SK-N-SH (cell line): ENCODE measurements at regions not wholly inside any gene's neighbourhood (a gene's known extent, or its start where the extent isn't known, plus 50 kb on each side); places are given as distances from the start of the nearest gene placed in this dataset.

Experiments
- CTCF ChIA-PET: fragments of 300-600, 350-600 bp; formaldehyde crosslinking; extraction: SDS; loops from one replicate; lab custom pipeline; 2021; lab: Yijun Ruan, JAX
- POLR2A ChIA-PET: fragments of 350-600 bp; sonication (Branson Sonifier 250); formaldehyde crosslinking; extraction: SDS; loops from one replicate; lab custom pipeline; 2020; ENCODE audit warnings: antibody characterized with exemption, inconsistent platforms; lab: Yijun Ruan, JAX
- DNase-seq: peaks from one replicate; pipeline ENCODE4 v3.0.0; 2012
- H2AFZ ChIP-seq: fragments of 200-600 bp; sonication (generic); 2 replicates; pipeline ENCODE4 v1.8.1; 2016; ENCODE audit warnings: antibody characterized with exemption, mild to moderate bottlenecking, low read depth
- H3F3A ChIP-seq: fragments of 200-600 bp; sonication (generic); replicated peaks from 2 replicates; pipeline ENCODE3; 2016; ENCODE audit warnings: antibody characterized with exemption, mild to moderate bottlenecking; ENCODE audit not compliant: insufficient read depth
- H3K27ac ChIP-seq, 2 experiments: fragments of 200-500 bp in 1 of 2; fragments of 200-600 bp in 1 of 2; sonication (Bioruptor generic) in 1 of 2; sonication (generic), shearing (Covaris generic) in 1 of 2; 2 replicates each; pipeline versions ENCODE4 v1.5.1 to v1.6.1; 2014 to 2016; ENCODE audit warnings: low read depth in 2 of 2, inconsistent platforms in 1 of 2, low read length in 1 of 2, mild to moderate bottlenecking in 1 of 2, mixed read lengths in 1 of 2
- H3K27me3 ChIP-seq: fragments of 200-600 bp; sonication (generic), shearing (Covaris generic); 2 replicates; pipeline ENCODE4 v1.6.1; 2016; ENCODE audit warnings: mixed run types; ENCODE audit not compliant: insufficient read depth
- H3K36me3 ChIP-seq, 2 experiments: fragments of 200-500 bp in 1 of 2; fragments of 200-600 bp in 1 of 2; sonication (Bioruptor generic) in 1 of 2; sonication (generic) in 1 of 2; replicated peaks in 1 of 2; 2 replicates each; pipeline versions ENCODE3 to v1.5.1; 2014 to 2016; ENCODE audit warnings: low read length in 1 of 2, mild to moderate bottlenecking in 1 of 2; ENCODE audit not compliant: insufficient read depth in 2 of 2, control insufficient read depth in 1 of 2
- H3K4me1 ChIP-seq, 2 experiments: fragments of 200-500 bp in 1 of 2; fragments of 200-600 bp in 1 of 2; sonication (Bioruptor generic) in 1 of 2; sonication (generic), shearing (Covaris generic) in 1 of 2; 2 replicates each; pipeline versions ENCODE4 v1.5.1 to v1.6.1; 2014 to 2016; ENCODE audit warnings: low read depth in 1 of 2, low read length in 1 of 2, mixed run types in 1 of 2; ENCODE audit not compliant: insufficient read depth in 2 of 2, control insufficient read depth in 1 of 2
- H3K4me2 ChIP-seq: fragments of 200-600 bp; sonication (generic), shearing (Covaris generic); 2 replicates; pipeline ENCODE4 v1.6.1; 2017; ENCODE audit warnings: mixed run types
- H3K4me3 ChIP-seq, 2 experiments: fragments of 200-500 bp in 1 of 2; fragments of 200-600 bp in 1 of 2; sonication (Bioruptor generic) in 1 of 2; sonication (generic), shearing (Covaris generic) in 1 of 2; 2 replicates each; pipeline versions ENCODE4 v1.5.1 to v1.8.1; 2014 to 2016; ENCODE audit warnings: low read depth in 2 of 2, inconsistent platforms in 1 of 2, low read length in 1 of 2, mild to moderate bottlenecking in 1 of 2, mixed read lengths in 1 of 2, moderate library complexity in 1 of 2
- H3K79me2 ChIP-seq: fragments of 200-600 bp; sonication (generic); 2 replicates; pipeline ENCODE4 v1.8.1; 2017; ENCODE audit warnings: mild to moderate bottlenecking; ENCODE audit not compliant: insufficient read depth
- H3K9ac ChIP-seq: fragments of 200-600 bp; sonication (generic); 2 replicates; pipeline ENCODE4 v1.6.1; 2017; ENCODE audit warnings: mixed run types
- H3K9me2 ChIP-seq: fragments of 200-600 bp; sonication (generic); 2 replicates; pipeline ENCODE4 v1.6.1; 2017; ENCODE audit warnings: mixed run types
- H3K9me3 ChIP-seq: fragments of 200-600 bp; sonication (generic); 2 replicates; pipeline ENCODE4 v1.6.1; 2017; ENCODE audit warnings: mixed run types, mild to moderate bottlenecking, moderate library complexity
- H4K20me1 ChIP-seq: fragments of 200-600 bp; sonication (generic); 2 replicates; pipeline ENCODE4 v1.6.1; 2017; ENCODE audit warnings: mild to moderate bottlenecking, mixed run types; ENCODE audit not compliant: insufficient read depth
- EP300 ChIP-seq, 2 experiments: IDR thresholded peaks; 2 replicates each; pipeline versions ENCODE4 v1.4.0 to v1.6.1; 2012; ENCODE audit warnings: borderline replicate concordance in 1 of 2, low read depth in 1 of 2, low read length in 1 of 2
- FOSL2 ChIP-seq: IDR thresholded peaks from 2 replicates; pipeline ENCODE4 v1.4.0; 2012; ENCODE audit warnings: low read depth, mild to moderate bottlenecking, moderate library complexity, borderline replicate concordance
- FOXM1 ChIP-seq: IDR thresholded peaks from 2 replicates; pipeline ENCODE4 v1.4.0; 2012; ENCODE audit warnings: low read depth, mild to moderate bottlenecking
- GABPA ChIP-seq: IDR thresholded peaks from 2 replicates; pipeline ENCODE4 v1.4.0; 2012; ENCODE audit warnings: low read depth, mild to moderate bottlenecking
- IRF3 ChIP-seq: fragments of 150-350 bp; IDR thresholded peaks from 2 replicates; pipeline ENCODE4 v1.6.1; 2016; ENCODE audit warnings: mild to moderate bottlenecking, low read depth, low read length
- JUND ChIP-seq: IDR thresholded peaks from 2 replicates; pipeline ENCODE4 v1.4.0; 2012
- MAX ChIP-seq: IDR thresholded peaks from 2 replicates; pipeline ENCODE4 v1.4.0; 2012; ENCODE audit warnings: low read depth
- NFIC ChIP-seq: IDR thresholded peaks from 2 replicates; pipeline ENCODE4 v1.4.0; 2012; ENCODE audit warnings: borderline replicate concordance
- NRF1 ChIP-seq: IDR thresholded peaks from 2 replicates; pipeline ENCODE4 v1.6.1; 2012; ENCODE audit warnings: low read depth, mild to moderate bottlenecking, low read length
- POLR2AphosphoS5 ChIP-seq: IDR thresholded peaks from 2 replicates; pipeline ENCODE4 v1.6.1; 2012; ENCODE audit warnings: low read depth, low read length
- RCOR1 ChIP-seq: fragments of 150-350 bp; IDR thresholded peaks from 2 replicates; pipeline ENCODE4 v1.6.1; 2017; ENCODE audit warnings: antibody characterized with exemption, low read length
- REST ChIP-seq: IDR thresholded peaks from 2 replicates; pipeline ENCODE4 v1.6.1; 2012; ENCODE audit warnings: mild to moderate bottlenecking, low read depth, low read length, moderate library complexity
- RXRA ChIP-seq: IDR thresholded peaks from 2 replicates; pipeline ENCODE4 v1.4.0; 2012; ENCODE audit warnings: low read depth, mild to moderate bottlenecking, borderline replicate concordance
- SIN3A ChIP-seq: IDR thresholded peaks from 2 replicates; pipeline ENCODE4 v1.6.1; 2012; ENCODE audit warnings: low read depth, mild to moderate bottlenecking, low read length, moderate library complexity, borderline replicate concordance
- SMC3 ChIP-seq: IDR thresholded peaks from 2 replicates; pipeline ENCODE4 v1.6.1; 2012; ENCODE audit warnings: low read depth, low read length, improper control_type of control experiment
- TCF12 ChIP-seq: IDR thresholded peaks from 2 replicates; pipeline ENCODE4 v1.4.0; 2012
- TEAD4 ChIP-seq: IDR thresholded peaks from 2 replicates; pipeline ENCODE4 v1.4.0; 2012; ENCODE audit warnings: mild to moderate bottlenecking, borderline replicate concordance; ENCODE audit not compliant: insufficient read depth
- USF2 ChIP-seq: fragments of 150-350 bp; IDR thresholded peaks from 2 replicates; pipeline ENCODE4 v1.6.1; 2017; ENCODE audit warnings: antibody characterized with exemption, low read length, low read depth, borderline replicate concordance
- YY1 ChIP-seq: IDR thresholded peaks from 2 replicates; pipeline ENCODE4 v1.4.0; 2012; ENCODE audit warnings: low read depth, mild to moderate bottlenecking
- WGBS: methylation state at CpG from one replicate; pipeline ENCODE4 v1.1.6; 2017; ENCODE audit warnings: low lambda C conversion rate; 5-methylcytosine and 5-hydroxymethylcytosine counted together
- TF ChIP-seq, protein P1 (sequence below): IDR thresholded peaks from 2 replicates; pipeline ENCODE4; 2012
- TF ChIP-seq, protein P2 (sequence below): IDR thresholded peaks from 2 replicates; pipeline ENCODE4 v1.4.0; 2012; ENCODE audit warnings: low read depth, borderline replicate concordance

- Histone ChIP-seq H3K27me3 (no peaks in the 10 kb centered on the region), H3K9me2 (no peaks in the 10 kb centered on the region; the same call in 1 of the 2 replicates), H4K20me1 (no peaks in the 10 kb centered on the region), H3K4me2 (peak overlapping the region; percentile 22; the same call in 1 of the 2 replicates), H3K36me3 (no peaks in the 10 kb centered on the region), H3K4me1 (peaks cover 9 to 38% of the 10 kb centered on the region in 2 experiments), H3K79me2 (no peaks in the 10 kb centered on the region), H3K9me3 (no peaks in the 10 kb centered on the region), H3K27ac (peak overlapping the region; percentile 80 to 95), H2AFZ (peak overlapping the region; percentile 77), H3F3A (peaks cover 20% of the 10 kb centered on the region), H3K4me3 (no peak overlapping the region), H3K9ac (peak overlapping the region; percentile 1; the same call in 1 of the 2 replicates)
- ChIA-PET POLR2A (no interaction called here), CTCF (no interaction called here)
- WGBS, result 48% methylated on average over 4 of the region's 4 CpGs
- DNase-seq, result no peak
- TF ChIP-seq RXRA, result peak; percentile 80; the same call in 1 of the 2 replicates
- no peak for TF ChIP-seq SMC3
- TF ChIP-seq JUND, result peak; percentile 99
- TF ChIP-seq MAX, result peak; percentile 37; the same call in 1 of the 2 replicates
- peak; percentile 99 for TF ChIP-seq FOSL2
- TF ChIP-seq, protein P1, sequence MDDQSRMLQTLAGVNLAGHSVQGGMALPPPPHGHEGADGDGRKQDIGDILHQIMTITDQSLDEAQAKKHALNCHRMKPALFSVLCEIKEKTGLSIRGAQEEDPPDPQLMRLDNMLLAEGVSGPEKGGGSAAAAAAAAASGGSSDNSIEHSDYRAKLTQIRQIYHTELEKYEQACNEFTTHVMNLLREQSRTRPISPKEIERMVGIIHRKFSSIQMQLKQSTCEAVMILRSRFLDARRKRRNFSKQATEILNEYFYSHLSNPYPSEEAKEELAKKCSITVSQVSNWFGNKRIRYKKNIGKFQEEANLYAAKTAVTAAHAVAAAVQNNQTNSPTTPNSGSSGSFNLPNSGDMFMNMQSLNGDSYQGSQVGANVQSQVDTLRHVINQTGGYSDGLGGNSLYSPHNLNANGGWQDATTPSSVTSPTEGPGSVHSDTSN, result peak; percentile 91
- peak; percentile 71 to 94 for TF ChIP-seq EP300 (IDR thresholded peaks at IDR 0.05; ENCODE audit: borderline replicate concordance in 1 of 2, low read depth in 1 of 2, low read length in 1 of 2)
- peak; percentile 66; the same call in 1 of the 2 replicates for TF ChIP-seq NFIC
- peak; percentile 88 for TF ChIP-seq TEAD4
- no peak for TF ChIP-seq USF2
- TF ChIP-seq YY1, result 0 out of 2 replicates have a peak, but pooled peaks have one; percentile 44
- TF ChIP-seq SIN3A, result 0 out of 2 replicates have a peak, but pooled peaks have one; percentile 27
- TF ChIP-seq, protein P2, sequence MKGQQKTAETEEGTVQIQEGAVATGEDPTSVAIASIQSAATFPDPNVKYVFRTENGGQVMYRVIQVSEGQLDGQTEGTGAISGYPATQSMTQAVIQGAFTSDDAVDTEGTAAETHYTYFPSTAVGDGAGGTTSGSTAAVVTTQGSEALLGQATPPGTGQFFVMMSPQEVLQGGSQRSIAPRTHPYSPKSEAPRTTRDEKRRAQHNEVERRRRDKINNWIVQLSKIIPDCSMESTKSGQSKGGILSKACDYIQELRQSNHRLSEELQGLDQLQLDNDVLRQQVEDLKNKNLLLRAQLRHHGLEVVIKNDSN, result no peak
- TF ChIP-seq RCOR1, result no peak
- no peak for TF ChIP-seq REST
- TF ChIP-seq POLR2AphosphoS5, result peak; percentile 89; the same call in 1 of the 2 replicates
- peak; percentile 98 for TF ChIP-seq TCF12
- peak; percentile 87 for TF ChIP-seq FOXM1
- no peak for TF ChIP-seq GABPA
- TF ChIP-seq NRF1, result no peak
- no peak for TF ChIP-seq IRF3
Observed at GRCh38 chr7:81618396-81619014, 151.3 kb downstream of the HGF start.
